ENCODE measurements at regions not wholly inside any gene's neighbourhood (a gene's known extent, or its start where the extent isn't known, plus 50 kb on each side); places are given as distances from the start of the nearest gene placed in this dataset.

GRCh38 chr4:19510993-19511392 is 740.7 kb upstream of the SLIT2 start:
- Histone ChIP-seq H3K9me3 (no peaks in the 10 kb centered on the region), H3K4me3 (no peak overlapping the region), H3K36me3 (no peaks in the 10 kb centered on the region), H3K27me3 (replicated peaks; ENCODE audit: insufficient read depth) (no peaks in the 10 kb centered on the region), H3K4me1 (ENCODE audit: control insufficient read depth in 1 of 2, low read depth in 2 of 2) (no peaks in the 10 kb centered on the region), H3K27ac (no peak overlapping the region)
- DNase-seq (ENCODE audit: low spot score) (no peak), ATAC-seq (ENCODE audit: insufficient number of reproducible peaks, low FRiP score, low read depth) (no peak)
- no peak for TF ChIP-seq CTCF (IDR thresholded peaks at IDR 0.05)

GRCh38 chr4:19508442-19508841 is 743.3 kb upstream of the SLIT2 start:
- TF ChIP-seq CTCF (IDR thresholded peaks at IDR 0.05): no peak
- no peak for ATAC-seq (ENCODE audit: insufficient number of reproducible peaks, low FRiP score, low read depth)
- Histone ChIP-seq H3K27me3 (replicated peaks; ENCODE audit: insufficient read depth) (no peaks in the 10 kb centered on the region), H3K36me3 (no peaks in the 10 kb centered on the region), H3K27ac (no peak overlapping the region), H3K9me3 (no peaks in the 10 kb centered on the region), H3K4me3 (no peak overlapping the region), H3K4me1 (ENCODE audit: control insufficient read depth in 1 of 2, low read depth in 2 of 2) (no peaks in the 10 kb centered on the region)
- no peak for DNase-seq (ENCODE audit: low spot score)

GRCh38 chr4:19497705-19498104 is 754.0 kb upstream of the SLIT2 start:
- Histone ChIP-seq H3K9me3 (no peaks in the 10 kb centered on the region), H3K27ac (no peak overlapping the region), H3K27me3 (replicated peaks; ENCODE audit: insufficient read depth) (no peaks in the 10 kb centered on the region), H3K4me3 (no peak overlapping the region), H3K36me3 (no peaks in the 10 kb centered on the region), H3K4me1 (ENCODE audit: control insufficient read depth in 1 of 2, low read depth in 2 of 2) (no peaks in the 10 kb centered on the region)
- ATAC-seq (ENCODE audit: insufficient number of reproducible peaks, low FRiP score, low read depth) (no peak), DNase-seq (ENCODE audit: low spot score) (no peak)
- TF ChIP-seq CTCF (IDR thresholded peaks at IDR 0.05): no peak

- H3K36me3 ChIP-seq: no peaks in the 10 kb centered on the region
- DNase-seq (ENCODE audit: low spot score): no peak
- no peak overlapping the region for H3K4me3 ChIP-seq
- no peaks in the 10 kb centered on the region for H3K27me3 ChIP-seq (replicated peaks; ENCODE audit: insufficient read depth)
- no peaks in the 10 kb centered on the region for H3K4me1 ChIP-seq (ENCODE audit: control insufficient read depth in 1 of 2, low read depth in 2 of 2)
- no peak overlapping the region for H3K27ac ChIP-seq
- H3K9me3 ChIP-seq: no peaks in the 10 kb centered on the region
- no peak for TF ChIP-seq CTCF (IDR thresholded peaks at IDR 0.05)
- no peak for ATAC-seq (ENCODE audit: insufficient number of reproducible peaks, low FRiP score, low read depth)
Measured at GRCh38 chr4:19496756-19497155, 754.9 kb upstream of the SLIT2 start.

GRCh38 chr4:19494961-19495360 is 756.7 kb upstream of the SLIT2 start:
- no peak overlapping the region for H3K4me3 ChIP-seq
- H3K4me1 ChIP-seq (ENCODE audit: control insufficient read depth in 1 of 2, low read depth in 2 of 2): no peaks in the 10 kb centered on the region
- no peak for ATAC-seq (ENCODE audit: insufficient number of reproducible peaks, low FRiP score, low read depth)
- TF ChIP-seq CTCF (IDR thresholded peaks at IDR 0.05): no peak
- no peaks in the 10 kb centered on the region for H3K9me3 ChIP-seq
- DNase-seq (ENCODE audit: low spot score): no peak
- H3K27ac ChIP-seq: no peak overlapping the region
- no peaks in the 10 kb centered on the region for H3K36me3 ChIP-seq
- H3K27me3 ChIP-seq (replicated peaks; ENCODE audit: insufficient read depth): no peaks in the 10 kb centered on the region
